Caco-2 (cell line): ENCODE measurements at regions not wholly inside any gene's neighbourhood (a gene's known extent, or its start where the extent isn't known, plus 50 kb on each side); places are given as distances from the start of the nearest gene placed in this dataset.

ENCODE experiments used
- BruUV-seq: library from RNA; stranded (reverse); fragments of 400-500 nt; replicated peaks from 2 replicates; lab custom pipeline; 2021; lab: Mats Ljungman, UMichigan
- CTCF ChIA-PET: fragments of 300-600 bp; sonication (Branson Sonifier 250); formaldehyde crosslinking; loops from one replicate; lab custom pipeline; 2022; ENCODE audit warnings: antibody characterized with exemption; lab: Charles Lee
- POLR2A ChIA-PET: fragments of 300-600 bp; sonication (Branson Sonifier 250); formaldehyde crosslinking; loops from one replicate; lab custom pipeline; 2022; ENCODE audit warnings: antibody characterized with exemption; lab: Charles Lee
- DNase-seq, 2 experiments: peaks; one replicate each; pipeline versions ENCODE4 v3.0.0 to v3.0.0-alpha.2; 2020 to 2022
- H3K27me3 ChIP-seq: replicated peaks from 2 replicates; pipeline ENCODE4 v1.6.0; 2011; ENCODE audit warnings: low read length; ENCODE audit not compliant: control insufficient read depth, insufficient read depth
- H3K36me3 ChIP-seq: 2 replicates; pipeline ENCODE4 v1.5.1; 2011; ENCODE audit warnings: low read length; ENCODE audit not compliant: control insufficient read depth, insufficient read depth
- H3K4me1 ChIP-seq: fragments of 250-450 bp; sonication (Bioruptor Pico); 2 replicates; pipeline ENCODE4 v1.5.1; 2020; ENCODE audit warnings: mild to moderate bottlenecking
- H3K4me3 ChIP-seq: 2 replicates; pipeline ENCODE4 v1.5.1; 2011; ENCODE audit warnings: low read depth, mild to moderate bottlenecking, control low read depth, low read length
- H3K9me3 ChIP-seq: fragments of 250-450 bp; sonication (Bioruptor Pico); 2 replicates; pipeline ENCODE4 v1.5.1; 2020; ENCODE audit warnings: mild to moderate bottlenecking, moderate library complexity
- H3K27ac Mint-ChIP-seq: one replicate; pipeline ENCODE4 v1.8.0; 2022; ENCODE audit warnings: mixed read lengths; ENCODE audit not compliant: unreplicated experiment
- H3K27me3 Mint-ChIP-seq: one replicate; pipeline ENCODE4 v1.8.0; 2022; ENCODE audit warnings: mixed read lengths; ENCODE audit not compliant: insufficient read depth, unreplicated experiment
- H3K36me3 Mint-ChIP-seq: one replicate; pipeline ENCODE4 v1.8.0; 2022; ENCODE audit warnings: mild to moderate bottlenecking, mixed read lengths; ENCODE audit not compliant: insufficient read depth, unreplicated experiment
- H3K4me1 Mint-ChIP-seq: one replicate; pipeline ENCODE4 v1.8.0; 2022; ENCODE audit warnings: low read depth, mixed read lengths; ENCODE audit not compliant: unreplicated experiment
- H3K4me3 Mint-ChIP-seq: one replicate; pipeline ENCODE4 v1.8.0; 2022; ENCODE audit warnings: mild to moderate bottlenecking, moderate library complexity, mixed read lengths; ENCODE audit not compliant: unreplicated experiment
- H3K9me3 Mint-ChIP-seq: one replicate; pipeline ENCODE4 v1.8.0; 2022; ENCODE audit warnings: mixed read lengths; ENCODE audit not compliant: unreplicated experiment
- CTCF ChIP-seq, 2 experiments: fragments of 200-600 bp in 1 of 2; IDR thresholded peaks; 1 replicate in 1 of 2; 2 replicates in 1 of 2; pipeline versions ENCODE4 v1.5.1 to v1.8.0; 2011 to 2022; ENCODE audit warnings: antibody characterized with exemption in 1 of 2, control low read depth in 1 of 2, inconsistent platforms in 1 of 2, low read depth in 1 of 2, low read length in 1 of 2, mild to moderate bottlenecking in 1 of 2, moderate library complexity in 1 of 2; ENCODE audit not compliant: insufficient read depth in 1 of 2, severe bottlenecking in 1 of 2, unreplicated experiment in 1 of 2
- intact Hi-C: fragments of 100-400 bp; cut with micrococcal nuclease; formaldehyde crosslinking; loops from one replicate; pipeline ENCODE4 v1.10.0; 2022; ENCODE audit not compliant: unreplicated experiment

DNA sequence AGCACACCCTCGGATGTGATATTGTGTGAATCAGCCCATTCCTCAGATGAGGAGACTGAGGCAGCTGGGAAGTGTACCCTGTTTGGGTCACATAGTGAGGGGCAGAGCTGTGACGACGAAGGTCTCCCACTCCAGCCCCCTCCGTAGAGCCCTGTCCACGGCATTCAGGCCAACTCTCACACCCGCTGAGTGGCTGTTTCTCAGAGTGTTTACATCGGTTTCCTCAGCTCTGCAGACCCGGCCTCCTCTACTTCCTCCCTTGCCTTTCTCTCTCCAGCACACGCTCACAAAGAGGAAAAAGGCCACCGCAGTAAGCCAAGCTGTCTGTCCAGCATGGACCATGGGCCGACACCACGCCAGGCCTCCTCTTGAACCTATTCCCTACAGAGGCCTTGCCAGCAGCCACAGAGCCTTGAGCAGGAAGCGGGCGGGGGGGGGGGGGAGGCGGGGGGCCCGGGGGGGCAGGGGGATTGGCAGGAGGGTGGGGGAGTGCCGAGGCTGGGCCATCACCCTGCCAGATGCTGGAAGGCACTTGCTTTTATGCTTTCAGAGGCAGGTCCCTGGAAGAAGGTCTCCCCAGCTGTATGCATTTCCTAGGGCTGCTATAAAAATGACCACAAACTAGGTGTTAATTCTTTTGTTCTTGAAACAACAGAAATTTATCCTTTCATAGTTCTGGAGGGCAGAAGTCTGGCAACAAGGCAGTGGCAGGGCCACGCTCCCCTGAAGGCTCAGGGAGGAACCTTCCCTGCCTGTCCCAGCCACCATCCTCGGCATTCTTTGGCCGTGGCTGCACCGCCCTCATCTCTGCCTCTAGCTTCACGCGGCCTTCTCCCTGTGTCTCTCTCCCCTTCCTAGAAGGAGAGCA is 178.4 kb downstream of the PSMG1 start:
- Histone ChIP-seq H3K36me3 (no peaks in the 10 kb centered on the region), H3K27me3 (no peaks in the 10 kb centered on the region), H3K4me3 (no peak overlapping the region), H3K4me1 (no peaks in the 10 kb centered on the region), H3K9me3 (no peaks in the 10 kb centered on the region)
- Mint-ChIP-seq H3K27ac (no peak overlapping the region), H3K27me3 (no peaks in the 10 kb centered on the region), H3K4me3 (no peak overlapping the region), H3K9me3 (no peaks in the 10 kb centered on the region), H3K36me3 (no peaks in the 10 kb centered on the region), H3K4me1 (peaks cover 8% of the 10 kb centered on the region)
- intact Hi-C loops: no loop called here
- no TSS peak for BruUV-seq
- TF ChIP-seq CTCF (IDR thresholded peaks at IDR 0.05; ENCODE audit: insufficient read depth in 1 of 2, low read depth in 1 of 2, low read length in 1 of 2, severe bottlenecking in 1 of 2, unreplicated experiment in 1 of 2): no peak
- POLR2A ChIA-PET: no interaction called here
- CTCF ChIA-PET: no interaction called here
- no peak for DNase-seq

DNA sequence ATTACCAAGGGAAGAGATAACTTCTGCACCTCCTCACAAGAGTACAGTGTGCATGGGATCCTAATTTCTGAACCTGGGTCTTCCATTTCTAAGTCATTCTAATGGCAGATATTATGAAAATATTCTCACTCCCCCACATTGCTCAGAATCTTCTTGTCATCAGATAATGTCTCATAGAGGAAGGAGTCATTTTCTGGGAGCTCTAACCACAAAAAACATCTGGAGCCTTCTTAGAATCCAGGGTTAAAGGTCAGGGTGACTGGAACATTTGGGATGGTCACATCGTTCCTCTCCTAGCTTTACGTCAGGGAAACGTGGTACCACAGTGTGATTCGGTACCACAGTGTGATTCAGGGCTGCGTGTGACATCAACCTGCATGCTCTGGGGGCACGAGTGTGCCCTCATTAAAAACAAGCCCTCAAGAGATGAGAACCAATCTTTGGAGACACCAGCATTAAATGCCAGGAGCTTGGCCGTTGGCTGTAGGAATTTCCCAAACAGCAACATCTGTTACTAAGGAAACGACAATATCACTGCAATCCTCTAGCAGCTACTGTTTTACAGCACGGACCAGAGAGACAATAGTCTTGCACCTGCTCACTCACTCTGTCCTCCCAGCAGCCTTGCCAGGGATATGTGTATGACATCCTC is 179.1 kb downstream of the PSMG1 start:
- no peak for DNase-seq
- Mint-ChIP-seq H3K27ac (no peak overlapping the region), H3K4me3 (no peak overlapping the region), H3K36me3 (no peaks in the 10 kb centered on the region), H3K4me1 (peaks cover 8% of the 10 kb centered on the region), H3K27me3 (no peaks in the 10 kb centered on the region), H3K9me3 (no peaks in the 10 kb centered on the region)
- Histone ChIP-seq H3K27me3 (no peaks in the 10 kb centered on the region), H3K9me3 (no peaks in the 10 kb centered on the region), H3K36me3 (no peaks in the 10 kb centered on the region), H3K4me1 (no peaks in the 10 kb centered on the region), H3K4me3 (no peak overlapping the region)
- ChIA-PET POLR2A (no interaction called here), CTCF (no interaction called here)
- BruUV-seq: no TSS peak
- intact Hi-C loops: no loop called here
- TF ChIP-seq CTCF (IDR thresholded peaks at IDR 0.05; ENCODE audit: insufficient read depth in 1 of 2, low read depth in 1 of 2, low read length in 1 of 2, severe bottlenecking in 1 of 2, unreplicated experiment in 1 of 2): no peak

DNA sequence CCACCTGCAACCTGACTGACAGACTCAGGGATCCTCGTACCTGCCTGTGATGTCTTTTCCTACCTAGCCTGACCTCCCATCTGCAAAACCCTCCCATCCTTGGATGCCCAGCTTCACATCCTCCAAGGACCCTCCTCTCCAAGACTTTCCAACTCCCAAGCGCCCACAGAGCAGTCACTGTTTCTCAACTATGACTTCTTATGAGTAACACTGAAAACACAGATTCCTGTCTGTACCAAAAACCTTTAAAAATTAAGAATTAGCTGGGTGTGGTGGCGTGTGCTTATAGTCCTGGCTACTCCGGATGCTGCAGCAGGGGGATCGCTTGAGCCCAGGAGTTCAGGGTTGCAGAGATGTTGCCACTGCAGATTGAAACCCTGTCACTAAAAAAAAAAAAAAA is 181.9 kb downstream of the PSMG1 start:
- no TSS peak for BruUV-seq
- H3K36me3 ChIP-seq: no peaks in the 10 kb centered on the region
- no peak overlapping the region for H3K4me3 ChIP-seq
- H3K27me3 ChIP-seq: no peaks in the 10 kb centered on the region
- H3K27me3 Mint-ChIP-seq: no peaks in the 10 kb centered on the region
- no peaks in the 10 kb centered on the region for H3K4me1 ChIP-seq
- no peaks in the 10 kb centered on the region for H3K36me3 Mint-ChIP-seq
- H3K9me3 ChIP-seq: no peaks in the 10 kb centered on the region
- no peaks in the 10 kb centered on the region for H3K9me3 Mint-ChIP-seq
- H3K27ac Mint-ChIP-seq: no peak overlapping the region
- DNase-seq: no peak
- no peak overlapping the region for H3K4me3 Mint-ChIP-seq
- intact Hi-C loops: no loop called here
- CTCF ChIA-PET: no interaction called here
- no peak for TF ChIP-seq CTCF (IDR thresholded peaks at IDR 0.05; ENCODE audit: insufficient read depth in 1 of 2, low read depth in 1 of 2, low read length in 1 of 2, severe bottlenecking in 1 of 2, unreplicated experiment in 1 of 2)
- POLR2A ChIA-PET: no interaction called here
- peaks cover under 1% of the 10 kb centered on the region for H3K4me1 Mint-ChIP-seq
